Chondrocyte (in vitro differentiated cells): ENCODE measurements at regions not wholly inside any gene's neighbourhood (a gene's known extent, or its start where the extent isn't known, plus 50 kb on each side); places are given as distances from the start of the nearest gene placed in this dataset.

ENCODE experiments used
- DNase-seq: peaks from one replicate; pipeline ENCODE4 v3.0.0; 2021; ENCODE audit warnings: mixed read lengths, low spot score
- H3K27ac Mint-ChIP-seq: one replicate; pipeline ENCODE4 v1.8.0; 2021; ENCODE audit warnings: mild to moderate bottlenecking, moderate library complexity, mixed read lengths; ENCODE audit not compliant: unreplicated experiment
- H3K27me3 Mint-ChIP-seq: 2 replicates; pipeline ENCODE4 v1.8.0; 2021; ENCODE audit warnings: low read depth, mixed read lengths
- H3K36me3 Mint-ChIP-seq: 2 replicates; pipeline ENCODE4 v1.8.0; 2021; ENCODE audit warnings: low read depth, mixed read lengths
- H3K4me1 Mint-ChIP-seq: 2 replicates; pipeline ENCODE4 v1.8.0; 2021; ENCODE audit warnings: low read depth, mild to moderate bottlenecking, mixed read lengths
- H3K4me3 Mint-ChIP-seq: one replicate; pipeline ENCODE4 v1.8.0; 2021; ENCODE audit warnings: mild to moderate bottlenecking, moderate library complexity, mixed read lengths; ENCODE audit not compliant: unreplicated experiment
- H3K9me3 Mint-ChIP-seq: 2 replicates; pipeline ENCODE4 v1.8.0; 2021; ENCODE audit warnings: low read depth, mixed read lengths
- CTCF ChIP-seq: fragments of 200-600 bp; sonication (generic); IDR thresholded peaks from 2 replicates; pipeline ENCODE4 v1.5.0; 2021; ENCODE audit warnings: antibody characterized with exemption, mild to moderate bottlenecking, moderate library complexity

GRCh38 chr12:77777274-77777673, 53.4 kb upstream of the NAV3 start:
- Mint-ChIP-seq H3K27me3 (peaks cover 1% of the 10 kb centered on the region), H3K4me3 (no peak overlapping the region), H3K4me1 (no peaks in the 10 kb centered on the region), H3K36me3 (no peaks in the 10 kb centered on the region), H3K27ac (no peak overlapping the region), H3K9me3 (no peaks in the 10 kb centered on the region)
- no peak for TF ChIP-seq CTCF
- DNase-seq: no peak

GRCh38 chr12:77774761-77775160, 55.9 kb upstream of the NAV3 start:
- Mint-ChIP-seq H3K4me1 (no peaks in the 10 kb centered on the region), H3K4me3 (no peak overlapping the region), H3K27ac (no peak overlapping the region), H3K27me3 (no peaks in the 10 kb centered on the region), H3K36me3 (no peaks in the 10 kb centered on the region), H3K9me3 (no peaks in the 10 kb centered on the region)
- TF ChIP-seq CTCF: no peak
- DNase-seq: no peak

DNA sequence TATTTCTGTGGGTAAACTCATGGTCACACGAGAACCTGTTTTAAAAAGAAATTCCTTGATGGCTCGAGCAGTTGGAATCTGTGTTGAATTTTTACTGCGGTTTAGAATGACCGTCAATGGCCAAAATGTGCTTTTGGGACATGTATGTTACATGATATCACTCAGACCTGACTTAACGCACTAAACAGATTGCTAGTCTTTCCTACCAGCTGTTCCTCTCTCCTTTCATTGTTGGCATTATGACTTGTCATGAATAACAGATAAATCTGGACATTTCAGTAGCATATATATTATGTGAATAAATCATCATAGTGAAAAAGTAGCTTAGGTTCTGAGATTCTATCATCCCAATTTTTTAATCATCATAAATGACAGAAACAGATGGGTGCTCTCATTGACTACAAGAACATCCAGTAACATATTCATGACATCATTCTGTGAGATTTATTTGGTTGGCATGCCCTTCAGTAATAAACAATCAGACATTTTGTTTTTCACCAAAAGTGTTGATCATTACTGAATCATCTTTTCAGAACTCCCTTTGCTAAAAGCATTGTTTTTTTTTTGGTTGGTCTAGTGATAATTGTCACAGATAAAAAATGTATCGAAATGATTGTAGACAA, 57.9 kb upstream of the NAV3 start:
- Mint-ChIP-seq H3K4me3 (no peak overlapping the region), H3K27me3 (no peaks in the 10 kb centered on the region), H3K9me3 (no peaks in the 10 kb centered on the region), H3K36me3 (no peaks in the 10 kb centered on the region), H3K27ac (no peak overlapping the region), H3K4me1 (no peaks in the 10 kb centered on the region)
- DNase-seq: no peak
- TF ChIP-seq CTCF: no peak

- H3K27me3 Mint-ChIP-seq: no peaks in the 10 kb centered on the region
- no peaks in the 10 kb centered on the region for H3K4me1 Mint-ChIP-seq
- H3K4me3 Mint-ChIP-seq: no peak overlapping the region
- no peak for DNase-seq
- H3K9me3 Mint-ChIP-seq: no peaks in the 10 kb centered on the region
- no peak overlapping the region for H3K27ac Mint-ChIP-seq
- no peaks in the 10 kb centered on the region for H3K36me3 Mint-ChIP-seq
- TF ChIP-seq CTCF: no peak
Observed at GRCh38 chr12:77768558-77768957, 62.1 kb upstream of the NAV3 start.

DNA sequence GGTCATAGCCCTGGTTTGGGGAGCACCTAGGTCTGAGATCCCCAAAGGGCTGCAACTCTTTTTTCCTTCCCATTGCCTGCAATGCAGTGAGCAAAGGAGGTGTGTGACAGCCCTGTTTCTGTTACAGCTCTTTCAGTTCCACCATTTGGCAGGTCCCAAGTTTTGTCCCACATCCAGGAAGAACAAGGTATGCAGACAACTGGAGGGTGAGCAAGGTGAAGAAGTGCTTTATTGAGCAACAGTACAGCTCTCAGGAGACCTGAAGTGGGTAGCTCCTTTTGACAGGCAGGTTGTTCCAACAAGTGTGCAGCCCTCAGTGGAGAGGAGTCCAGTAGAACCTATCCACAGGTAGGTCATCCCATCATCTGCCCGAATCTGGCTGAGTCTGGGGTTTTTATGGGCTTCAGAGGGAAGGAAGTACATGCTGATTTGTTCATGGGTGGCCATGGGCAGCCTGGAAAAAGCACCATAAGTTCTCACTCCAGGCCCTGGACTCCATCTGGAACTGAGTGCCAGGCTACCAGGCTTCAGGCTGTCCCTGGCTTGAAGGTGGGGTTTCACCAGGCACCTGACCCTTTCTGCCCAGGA, 62.8 kb upstream of the NAV3 start:
- no peaks in the 10 kb centered on the region for H3K27me3 Mint-ChIP-seq
- no peaks in the 10 kb centered on the region for H3K9me3 Mint-ChIP-seq
- TF ChIP-seq CTCF: no peak
- no peak overlapping the region for H3K4me3 Mint-ChIP-seq
- no peaks in the 10 kb centered on the region for H3K36me3 Mint-ChIP-seq
- H3K4me1 Mint-ChIP-seq: no peaks in the 10 kb centered on the region
- H3K27ac Mint-ChIP-seq: no peak overlapping the region
- DNase-seq: no peak
